GM12878 (cell line): ENCODE measurements at regions not wholly inside any gene's neighbourhood (a gene's known extent, or its start where the extent isn't known, plus 50 kb on each side); places are given as distances from the start of the nearest gene placed in this dataset.

Experiments used
- ATAC-seq: fragments of 200-7000 bp; cut with Tn5 transposase; 3 replicates; pipeline ENCODE4 v1.9.1; 2020; ENCODE audit warnings: mild to moderate bottlenecking, moderate library complexity
- BruUV-seq: library from RNA; stranded (reverse); fragments of 400-500 nt; replicated peaks from 2 replicates; lab custom pipeline; 2021; lab: Mats Ljungman, UMichigan
- CTCF ChIA-PET: fragments of 300-600 bp; sonication (Branson Sonifier 250); formaldehyde crosslinking; extraction: SDS; loops from one replicate; lab custom pipeline; 2021; ENCODE audit warnings: inconsistent platforms; lab: Yijun Ruan, JAX
- POLR2A ChIA-PET: fragments of 350-600 bp; formaldehyde crosslinking; extraction: SDS; loops from one replicate; lab custom pipeline; 2021; ENCODE audit warnings: inconsistent platforms; lab: Charles Lee
- RAD21 ChIA-PET: fragments of 300-600 bp; sonication (Branson Sonifier 250); formaldehyde crosslinking; loops from one replicate; lab custom pipeline; 2023; ENCODE audit warnings: antibody characterized with exemption; ENCODE audit not compliant: unreplicated experiment; lab: Charles Lee
- SMC1A ChIA-PET: fragments of 300-600 bp; sonication (Branson Sonifier 250); formaldehyde crosslinking; loops from one replicate; lab custom pipeline; 2023; ENCODE audit not compliant: unreplicated experiment, uncharacterized antibody; lab: Charles Lee
- DNase-seq: peaks from one replicate; pipeline ENCODE4 v3.0.0-alpha.2; 2011; ENCODE audit warnings: low read depth, low spot score
- FAIRE-seq: peaks from 3 replicates; lab custom pipeline; 2011; peaks lifted over from hg19 to GRCh38; lab: Jason Lieb, UNC
- H2AFZ ChIP-seq: 2 replicates; pipeline ENCODE4 v1.6.0; 2011; ENCODE audit warnings: low read depth, low read length, control low read depth; ENCODE audit not compliant: control insufficient read depth
- H3K27ac ChIP-seq: 2 replicates; pipeline ENCODE4 v1.5.1; 2011; ENCODE audit warnings: control low read depth; ENCODE audit not compliant: control insufficient read depth, insufficient read depth
- H3K27me3 ChIP-seq, 2 experiments: replicated peaks in 1 of 2; 2 replicates each; pipeline versions ENCODE4 v1.6.0 to v1.6.1; 2011; ENCODE audit warnings: low read length in 1 of 2; ENCODE audit not compliant: control insufficient read depth in 2 of 2, insufficient read depth in 2 of 2
- H3K36me3 ChIP-seq, 2 experiments: 2 replicates each; pipeline ENCODE4 v1.5.1; 2011; ENCODE audit warnings: low read length in 1 of 2; ENCODE audit not compliant: control insufficient read depth in 2 of 2, insufficient read depth in 2 of 2
- H3K4me1 ChIP-seq: 2 replicates; pipeline ENCODE4 v1.6.1; 2011; ENCODE audit warnings: mild to moderate bottlenecking, low read length, moderate library complexity, mixed read lengths; ENCODE audit not compliant: control insufficient read depth, insufficient read depth
- H3K4me2 ChIP-seq: 2 replicates; pipeline ENCODE4 v1.6.0; 2011; ENCODE audit warnings: control low read depth; ENCODE audit not compliant: control insufficient read depth, insufficient read depth
- H3K4me3 ChIP-seq: fragments of 200-600 bp; sonication (generic); 2 replicates; pipeline ENCODE4 v1.5.1; 2016
- H3K79me2 ChIP-seq: 2 replicates; pipeline ENCODE4 v1.6.0; 2011; ENCODE audit warnings: low read length; ENCODE audit not compliant: control insufficient read depth, insufficient read depth
- H3K9ac ChIP-seq: 2 replicates; pipeline ENCODE4 v1.8.0; 2011; ENCODE audit warnings: low read length, control low read depth, mixed read lengths; ENCODE audit not compliant: control insufficient read depth, insufficient read depth
- H3K9me3 ChIP-seq: replicated peaks from 3 replicates; pipeline ENCODE4 v1.5.1; 2011; ENCODE audit warnings: mild to moderate bottlenecking, low read length; ENCODE audit not compliant: control insufficient read depth, insufficient read depth
- H4K20me1 ChIP-seq: 2 replicates; pipeline ENCODE4 v1.6.0; 2011; ENCODE audit not compliant: control insufficient read depth, insufficient read depth
- CREB1 ChIP-seq: IDR thresholded peaks from 2 replicates; pipeline ENCODE4 v1.6.1; 2012; ENCODE audit warnings: low read depth, mild to moderate bottlenecking, inconsistent platforms
- HCFC1 ChIP-seq: fragments of 150-350 bp; IDR thresholded peaks from 2 replicates; pipeline ENCODE4 v1.6.1; 2014; ENCODE audit warnings: low read length
- MTA2 ChIP-seq: fragments of 450-650 bp; IDR thresholded peaks from 2 replicates; pipeline ENCODE4 v1.6.1; 2016; ENCODE audit warnings: low read depth, mild to moderate bottlenecking, moderate library complexity
- STAT3 ChIP-seq: IDR thresholded peaks from 2 replicates; pipeline ENCODE4 v1.6.1; 2011; ENCODE audit warnings: low read depth, low read length, improper control_type of control experiment
- TCF12 ChIP-seq: IDR thresholded peaks from 2 replicates; pipeline ENCODE4 v1.6.1; 2011; ENCODE audit warnings: low read depth, mild to moderate bottlenecking, low read length
- TCF3 ChIP-seq: IDR thresholded peaks from 2 replicates; pipeline ENCODE4 v1.6.1; 2012; ENCODE audit warnings: low read depth, mild to moderate bottlenecking, low read length, borderline replicate concordance; ENCODE audit not compliant: insufficient read depth
- TCF7 ChIP-seq: IDR thresholded peaks from 2 replicates; pipeline ENCODE4 v1.6.1; 2014; ENCODE audit warnings: antibody characterized with exemption, borderline replicate concordance
- WGBS: methylation state at CpG from one replicate; pipeline ENCODE4 v1.1.6; 2016; ENCODE audit warnings: low lambda C conversion rate; ENCODE audit not compliant: insufficient replicate concordance, insufficient coverage; ENCODE audit errors: missing lambda C conversion rate; 5-methylcytosine and 5-hydroxymethylcytosine counted together
- in situ Hi-C: fragments of 300-500 bp; cut with MboI; formaldehyde crosslinking; loops from 9 replicates; pipeline ENCODE4 v1.14.3; 2018; ENCODE audit warnings: mixed read lengths
- intact Hi-C: fragments of 100-400 bp; cut with micrococcal nuclease; formaldehyde crosslinking; loops from one replicate; pipeline ENCODE4 v1.14.2; 2022; ENCODE audit not compliant: unreplicated experiment
- TF ChIP-seq, protein P1 (sequence below): fragments of 450-650 bp; IDR thresholded peaks from 2 replicates; pipeline ENCODE4 v1.6.1; 2017; ENCODE audit warnings: borderline replicate concordance
- TF ChIP-seq, protein P2 (sequence below): fragments of 450-650 bp; conservative IDR thresholded peaks from 2 replicates; pipeline ENCODE4 v1.6.1; 2017; ENCODE audit warnings: mild to moderate bottlenecking, moderate library complexity
- TF ChIP-seq, protein P3 (sequence below): IDR thresholded peaks from 2 replicates; pipeline ENCODE4 v1.6.1; 2012; ENCODE audit warnings: low read depth, low read length, improper control_type of control experiment
- TF ChIP-seq, protein P4 (sequence below): fragments of 450-650 bp; IDR thresholded peaks from 2 replicates; pipeline ENCODE4 v1.6.1; 2014; ENCODE audit warnings: mild to moderate bottlenecking

DNA sequence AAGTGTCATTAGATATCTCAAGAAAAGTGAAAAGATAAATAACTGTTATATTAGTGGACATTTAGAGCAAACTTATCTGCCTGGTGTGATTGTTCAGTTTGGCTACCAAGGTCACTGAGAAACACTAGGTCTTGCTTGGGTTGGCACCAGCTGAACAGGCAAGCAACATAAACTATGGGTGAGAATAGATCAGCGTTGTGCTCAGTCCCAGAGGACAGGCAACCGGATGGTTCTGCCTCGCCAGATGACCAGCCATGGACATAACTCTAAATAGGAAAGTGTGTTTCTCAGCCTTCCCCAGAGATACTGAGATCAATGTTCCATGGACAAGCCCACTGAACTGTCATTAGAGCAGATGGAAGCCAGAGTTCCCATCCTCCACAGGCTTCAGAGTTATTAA, 203.4 kb upstream of the VRK2 start (continued):
- TF ChIP-seq STAT3 = no peak

DNA sequence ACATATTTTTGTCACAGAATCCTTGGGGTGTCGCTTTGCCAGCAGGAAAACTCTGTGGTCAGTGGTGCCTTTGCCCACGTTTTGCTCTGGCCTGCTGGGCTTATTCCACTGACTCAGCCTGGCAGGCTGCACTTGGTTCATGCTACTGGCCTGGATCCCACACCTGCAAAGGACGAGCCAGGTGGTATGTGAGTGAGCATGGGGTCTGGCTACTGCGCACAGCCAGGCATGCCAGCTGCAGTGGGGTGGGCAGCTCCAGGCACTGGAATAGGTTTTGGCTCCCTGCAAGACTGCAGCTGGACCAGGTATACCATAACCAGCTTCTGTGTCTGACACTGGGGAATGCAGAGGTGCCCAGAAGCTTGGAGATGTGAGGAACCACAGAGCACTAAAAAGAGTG, 197.9 kb upstream of the VRK2 start:
- in situ Hi-C loops (no loop called here), intact Hi-C loops (no loop called here)
- Histone ChIP-seq H3K27me3 (no peaks in the 10 kb centered on the region), H3K27ac (no peak overlapping the region), H4K20me1 (no peaks in the 10 kb centered on the region), H3K36me3 (peaks cover 0 to 5% of the 10 kb centered on the region in 2 experiments; a peak in 2 of 4 replicates), H3K4me1 (no peaks in the 10 kb centered on the region), H3K4me3 (no peak overlapping the region), H2AFZ (no peak overlapping the region), H3K9me3 (no peaks in the 10 kb centered on the region; the same call in 2 of the 3 replicates), H3K79me2 (no peaks in the 10 kb centered on the region), H3K9ac (no peak overlapping the region), H3K4me2 (no peak overlapping the region)
- DNase-seq (no peak), ATAC-seq (no peak), FAIRE-seq (no peak)
- WGBS = 37% methylated on average over 4 of the region's 4 CpGs
- ChIA-PET CTCF (no interaction called here), POLR2A (interaction anchor here (1.1 kb wide), 1 partner anchor 10 kb away, joined by 3 read pairs; no protein-coding TSS in a partner anchor), RAD21 (interaction anchor here (1.0 kb wide), 1 partner anchor 15 kb away, joined by 3 read pairs; no protein-coding TSS in a partner anchor), SMC1A (interaction anchor here (0.5 to 1.1 kb wide), 3 partner anchors 8 to 24 kb away, joined by 3 to 4 read pairs (median 3); no protein-coding TSS in a partner anchor)
- TF ChIP-seq TCF3 = no peak
- TF ChIP-seq, protein P1, sequence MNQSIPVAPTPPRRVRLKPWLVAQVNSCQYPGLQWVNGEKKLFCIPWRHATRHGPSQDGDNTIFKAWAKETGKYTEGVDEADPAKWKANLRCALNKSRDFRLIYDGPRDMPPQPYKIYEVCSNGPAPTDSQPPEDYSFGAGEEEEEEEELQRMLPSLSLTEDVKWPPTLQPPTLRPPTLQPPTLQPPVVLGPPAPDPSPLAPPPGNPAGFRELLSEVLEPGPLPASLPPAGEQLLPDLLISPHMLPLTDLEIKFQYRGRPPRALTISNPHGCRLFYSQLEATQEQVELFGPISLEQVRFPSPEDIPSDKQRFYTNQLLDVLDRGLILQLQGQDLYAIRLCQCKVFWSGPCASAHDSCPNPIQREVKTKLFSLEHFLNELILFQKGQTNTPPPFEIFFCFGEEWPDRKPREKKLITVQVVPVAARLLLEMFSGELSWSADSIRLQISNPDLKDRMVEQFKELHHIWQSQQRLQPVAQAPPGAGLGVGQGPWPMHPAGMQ = no peak
- BruUV-seq = no TSS peak

DNA sequence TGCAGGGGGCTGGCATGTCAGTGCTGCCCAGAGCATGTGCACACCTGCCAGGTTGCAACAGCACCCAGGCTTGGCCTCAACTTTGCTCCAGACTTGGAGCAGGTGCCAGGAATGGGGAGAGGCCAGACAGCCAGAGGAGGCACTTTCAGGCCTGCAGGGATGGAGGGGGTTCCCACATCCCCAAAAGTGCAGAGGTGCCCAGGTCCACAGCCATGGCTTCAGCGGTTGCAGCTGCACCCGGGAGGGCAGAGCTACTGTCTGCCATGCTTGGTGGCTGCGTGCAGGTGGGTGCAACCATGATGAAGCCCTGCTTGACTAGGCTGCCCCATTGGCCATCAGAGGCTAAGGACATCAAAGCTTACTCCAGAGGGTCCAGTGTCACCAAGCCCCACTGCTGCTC, 196.8 kb upstream of the VRK2 start:
- ChIA-PET POLR2A (no interaction called here), SMC1A (interaction anchor here (0.9 kb wide), 1 partner anchor 14 kb away, joined by 4 read pairs; no protein-coding TSS in a partner anchor), RAD21 (interaction anchor here (1.0 kb wide), 1 partner anchor 14 kb away, joined by 3 read pairs; no protein-coding TSS in a partner anchor), CTCF (interaction anchor here (0.6 to 0.8 kb wide), 3 partner anchors 40 to 485 kb away, joined by 3 read pairs; no protein-coding TSS in a partner anchor)
- Histone ChIP-seq H3K4me3 (no peak overlapping the region), H2AFZ (no peak overlapping the region), H3K79me2 (no peaks in the 10 kb centered on the region), H3K9ac (no peak overlapping the region), H3K27ac (no peak overlapping the region), H3K9me3 (no peaks in the 10 kb centered on the region; the same call in 2 of the 3 replicates), H3K27me3 (no peaks in the 10 kb centered on the region), H3K4me1 (no peaks in the 10 kb centered on the region), H3K36me3 (peaks cover 0 to 5% of the 10 kb centered on the region in 2 experiments; a peak in 2 of 4 replicates), H4K20me1 (no peaks in the 10 kb centered on the region), H3K4me2 (no peak overlapping the region)
- intact Hi-C loops = no loop called here
- 53% methylated on average over 3 of the region's 3 CpGs for WGBS
- DNase-seq = no peak
- in situ Hi-C loops = no loop called here
- ATAC-seq = no peak
- no peak for FAIRE-seq
- BruUV-seq = no TSS peak
- no peak for TF ChIP-seq TCF7
- TF ChIP-seq, protein P2, sequence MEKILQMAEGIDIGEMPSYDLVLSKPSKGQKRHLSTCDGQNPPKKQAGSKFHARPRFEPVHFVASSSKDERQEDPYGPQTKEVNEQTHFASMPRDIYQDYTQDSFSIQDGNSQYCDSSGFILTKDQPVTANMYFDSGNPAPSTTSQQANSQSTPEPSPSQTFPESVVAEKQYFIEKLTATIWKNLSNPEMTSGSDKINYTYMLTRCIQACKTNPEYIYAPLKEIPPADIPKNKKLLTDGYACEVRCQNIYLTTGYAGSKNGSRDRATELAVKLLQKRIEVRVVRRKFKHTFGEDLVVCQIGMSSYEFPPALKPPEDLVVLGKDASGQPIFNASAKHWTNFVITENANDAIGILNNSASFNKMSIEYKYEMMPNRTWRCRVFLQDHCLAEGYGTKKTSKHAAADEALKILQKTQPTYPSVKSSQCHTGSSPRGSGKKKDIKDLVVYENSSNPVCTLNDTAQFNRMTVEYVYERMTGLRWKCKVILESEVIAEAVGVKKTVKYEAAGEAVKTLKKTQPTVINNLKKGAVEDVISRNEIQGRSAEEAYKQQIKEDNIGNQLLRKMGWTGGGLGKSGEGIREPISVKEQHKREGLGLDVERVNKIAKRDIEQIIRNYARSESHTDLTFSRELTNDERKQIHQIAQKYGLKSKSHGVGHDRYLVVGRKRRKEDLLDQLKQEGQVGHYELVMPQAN = no peak
- no peak for TF ChIP-seq CREB1
- TF ChIP-seq, protein P3, sequence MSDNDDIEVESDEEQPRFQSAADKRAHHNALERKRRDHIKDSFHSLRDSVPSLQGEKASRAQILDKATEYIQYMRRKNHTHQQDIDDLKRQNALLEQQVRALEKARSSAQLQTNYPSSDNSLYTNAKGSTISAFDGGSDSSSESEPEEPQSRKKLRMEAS = no peak
- no peak for TF ChIP-seq TCF12
- TF ChIP-seq HCFC1 = no peak
- no peak for TF ChIP-seq MTA2
- TF ChIP-seq, protein P4, sequence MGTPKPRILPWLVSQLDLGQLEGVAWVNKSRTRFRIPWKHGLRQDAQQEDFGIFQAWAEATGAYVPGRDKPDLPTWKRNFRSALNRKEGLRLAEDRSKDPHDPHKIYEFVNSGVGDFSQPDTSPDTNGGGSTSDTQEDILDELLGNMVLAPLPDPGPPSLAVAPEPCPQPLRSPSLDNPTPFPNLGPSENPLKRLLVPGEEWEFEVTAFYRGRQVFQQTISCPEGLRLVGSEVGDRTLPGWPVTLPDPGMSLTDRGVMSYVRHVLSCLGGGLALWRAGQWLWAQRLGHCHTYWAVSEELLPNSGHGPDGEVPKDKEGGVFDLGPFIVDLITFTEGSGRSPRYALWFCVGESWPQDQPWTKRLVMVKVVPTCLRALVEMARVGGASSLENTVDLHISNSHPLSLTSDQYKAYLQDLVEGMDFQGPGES = no peak
